WTC11 (cell line): ENCODE measurements at regions not wholly inside any gene's neighbourhood (a gene's known extent, or its start where the extent isn't known, plus 50 kb on each side); places are given as distances from the start of the nearest gene placed in this dataset.

Experiments
- ATAC-seq: fragments of 200-7000 bp; cut with Tn5 transposase; 2 replicates; pipeline ENCODE4 v1.10.0; 2021; ENCODE audit warnings: mild to moderate bottlenecking, moderate library complexity
- CTCF ChIA-PET: fragments of 300-600 bp; sonication (Branson Sonifier 250); formaldehyde crosslinking; loops from one replicate; lab custom pipeline; 2021; ENCODE audit warnings: antibody characterized with exemption; lab: Charles Lee
- POLR2A ChIA-PET: fragments of 350-600 bp; sonication (Branson Sonifier 250); formaldehyde crosslinking; loops from one replicate; lab custom pipeline; 2021; ENCODE audit warnings: antibody characterized with exemption; lab: Charles Lee
- DNase-seq: peaks from one replicate; pipeline ENCODE4 v3.0.0; 2021; ENCODE audit warnings: low spot score
- H3K27ac Mint-ChIP-seq: 2 replicates; pipeline ENCODE4 v1.8.0; 2021; ENCODE audit warnings: mixed read lengths
- H3K27me3 Mint-ChIP-seq: 2 replicates; pipeline ENCODE4 v1.8.0; 2021; ENCODE audit warnings: low read depth, mild to moderate bottlenecking, moderate library complexity, mixed read lengths
- H3K36me3 Mint-ChIP-seq: 2 replicates; pipeline ENCODE4 v1.8.0; 2021; ENCODE audit warnings: mixed read lengths
- H3K4me1 Mint-ChIP-seq: 2 replicates; pipeline ENCODE4 v1.8.0; 2022; ENCODE audit warnings: mixed read lengths
- H3K4me3 Mint-ChIP-seq: 2 replicates; pipeline ENCODE4 v1.8.0; 2021; ENCODE audit warnings: mild to moderate bottlenecking, moderate library complexity, mixed read lengths
- H3K9me3 Mint-ChIP-seq: 2 replicates; pipeline ENCODE4 v1.8.0; 2021; ENCODE audit warnings: mixed read lengths
- CBFB ChIP-seq: sonication (generic); formaldehyde crosslinking; IDR thresholded peaks from 2 replicates; pipeline ENCODE4 v1.8.1; 2022; ENCODE audit warnings: mild to moderate bottlenecking, low read depth, missing genetic modification reagents
- ELF4 ChIP-seq: sonication (generic); formaldehyde crosslinking; IDR thresholded peaks from 2 replicates; pipeline ENCODE4 v1.8.1; 2022; ENCODE audit warnings: low read depth, mild to moderate bottlenecking, moderate library complexity, missing genetic modification reagents
- EMX1 ChIP-seq: fragments of 250-450 bp; sonication (Bioruptor Pico); IDR thresholded peaks from 2 replicates; pipeline ENCODE4 v1.8.0; 2021; ENCODE audit warnings: mild to moderate bottlenecking
- ESRRA ChIP-seq: sonication (generic); formaldehyde crosslinking; IDR thresholded peaks from 2 replicates; pipeline ENCODE4 v1.8.1; 2022; ENCODE audit warnings: mild to moderate bottlenecking, missing genetic modification reagents, borderline replicate concordance
- FOXJ3 ChIP-seq: sonication (generic); formaldehyde crosslinking; IDR thresholded peaks from 2 replicates; pipeline ENCODE4 v1.9.0; 2021; ENCODE audit warnings: missing genetic modification reagents, mild to moderate bottlenecking, borderline replicate concordance
- FOXK1 ChIP-seq: sonication (generic); formaldehyde crosslinking; IDR thresholded peaks from 2 replicates; pipeline ENCODE4 v1.8.0; 2022; ENCODE audit warnings: mild to moderate bottlenecking, moderate library complexity, missing genetic modification reagents
- FOXP4 ChIP-seq: sonication (generic); formaldehyde crosslinking; IDR thresholded peaks from 2 replicates; pipeline ENCODE4 v1.8.0; 2022; ENCODE audit warnings: mild to moderate bottlenecking, missing genetic modification reagents
- NR2C2 ChIP-seq: sonication (generic); formaldehyde crosslinking; IDR thresholded peaks from 2 replicates; pipeline ENCODE4 v1.8.0; 2022; ENCODE audit warnings: mild to moderate bottlenecking, missing genetic modification reagents
- TEAD1 ChIP-seq: sonication (generic); formaldehyde crosslinking; IDR thresholded peaks from 2 replicates; pipeline ENCODE4 v1.8.0; 2022; ENCODE audit warnings: mild to moderate bottlenecking, missing genetic modification reagents
- TEAD4 ChIP-seq: sonication (generic); formaldehyde crosslinking; IDR thresholded peaks from 2 replicates; pipeline ENCODE4 v1.8.0; 2022; ENCODE audit warnings: mild to moderate bottlenecking, missing genetic modification reagents
- ZNF219 ChIP-seq: sonication (generic); formaldehyde crosslinking; IDR thresholded peaks from 2 replicates; pipeline ENCODE4 v1.8.0; 2023; ENCODE audit warnings: missing genetic modification reagents, mild to moderate bottlenecking, borderline replicate concordance
- ZNF281 ChIP-seq: sonication (generic); formaldehyde crosslinking; IDR thresholded peaks from 2 replicates; pipeline ENCODE4 v1.8.0; 2023; ENCODE audit warnings: mild to moderate bottlenecking, missing genetic modification reagents
- TF ChIP-seq, protein P1 (sequence below): sonication (generic); formaldehyde crosslinking; IDR thresholded peaks from 2 replicates; pipeline ENCODE4 v1.8.1; 2023; ENCODE audit warnings: mild to moderate bottlenecking, missing genetic modification reagents
- TF ChIP-seq, protein P2 (sequence below): sonication (generic); formaldehyde crosslinking; IDR thresholded peaks from 2 replicates; pipeline ENCODE4 v1.8.0; 2023; ENCODE audit warnings: missing genetic modification reagents, mild to moderate bottlenecking, borderline replicate concordance
- TF ChIP-seq, protein P3 (sequence below): fragments of 250-450 bp; sonication (Bioruptor Pico); IDR thresholded peaks from 2 replicates; pipeline ENCODE4 v1.8.0; 2021; ENCODE audit warnings: mild to moderate bottlenecking
- TF ChIP-seq, protein P4 (sequence below): fragments of 200-600 bp; IDR thresholded peaks from 2 replicates; pipeline ENCODE4 v1.8.0; 2022; ENCODE audit warnings: antibody characterized with exemption

DNA sequence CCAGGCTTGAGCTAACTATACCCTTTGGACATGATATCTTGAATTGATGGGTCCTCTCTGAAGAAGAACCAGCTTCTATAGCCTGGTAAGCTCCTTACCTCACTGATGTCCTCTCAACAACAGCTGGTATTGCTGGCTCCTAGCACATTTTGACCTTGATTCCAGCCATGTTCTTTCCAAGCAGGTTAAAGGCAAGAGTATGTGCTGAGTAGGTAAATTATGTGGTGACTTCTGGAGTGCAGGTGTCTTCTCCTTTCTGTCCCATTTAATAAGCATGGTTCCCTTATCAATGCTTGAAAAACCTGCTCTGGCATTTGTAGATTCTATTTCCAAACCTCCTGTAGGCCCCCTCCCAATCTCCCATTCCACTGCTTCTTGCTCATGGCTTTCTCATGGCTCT, 300.1 kb downstream of the UTP18 start:
- no peak overlapping the region for H3K27ac Mint-ChIP-seq
- H3K27me3 Mint-ChIP-seq = no peaks in the 10 kb centered on the region; the same call in 1 of the 2 replicates
- H3K4me1 Mint-ChIP-seq = no peaks in the 10 kb centered on the region
- TF ChIP-seq ESRRA = no peak
- H3K9me3 Mint-ChIP-seq = peaks cover 36% of the 10 kb centered on the region
- ChIA-PET POLR2A (no interaction called here), CTCF (no interaction called here)
- H3K36me3 Mint-ChIP-seq = no peaks in the 10 kb centered on the region
- H3K4me3 Mint-ChIP-seq = no peak overlapping the region
- no peak for DNase-seq
- no peak for ATAC-seq

DNA sequence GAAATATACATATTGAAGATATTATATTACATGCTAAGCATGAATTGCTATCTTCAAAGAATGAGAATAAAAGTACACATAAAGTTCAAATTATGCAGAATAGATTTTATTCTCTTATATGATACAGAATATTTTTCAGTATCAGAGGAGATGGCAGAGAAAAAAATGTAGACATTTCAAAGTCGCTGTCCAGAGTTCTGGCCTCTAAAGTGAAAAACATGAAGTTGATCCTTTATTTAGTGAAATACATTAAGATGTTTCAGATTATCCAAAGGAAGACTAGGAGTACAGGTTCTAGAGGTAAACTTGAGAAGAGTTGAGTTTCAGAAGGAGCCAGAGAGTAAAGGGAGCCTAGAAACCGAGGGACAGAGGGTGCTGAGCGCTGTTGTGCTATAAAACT, 303.6 kb downstream of the UTP18 start:
- ATAC-seq (no peak), DNase-seq (no peak)
- ChIA-PET POLR2A (no interaction called here), CTCF (interaction anchor here (0.6 kb wide), 1 partner anchor 76 kb away, joined by 3 read pairs; no protein-coding TSS in a partner anchor)
- peaks cover 6% of the 10 kb centered on the region; the same call in 1 of the 2 replicates for H3K27me3 Mint-ChIP-seq
- H3K4me3 Mint-ChIP-seq = no peak overlapping the region
- H3K4me1 Mint-ChIP-seq = no peaks in the 10 kb centered on the region
- peaks cover 6% of the 10 kb centered on the region for H3K36me3 Mint-ChIP-seq
- H3K27ac Mint-ChIP-seq = no peak overlapping the region
- TF ChIP-seq CBFB (CRISPR knock-in tag) (no peak), FOXJ3 (CRISPR knock-in tag) (no peak), ELF4 (CRISPR knock-in tag) (no peak), TEAD4 (no peak), EMX1 (CRISPR knock-in tag) (no peak)
- TF ChIP-seq, protein P1, sequence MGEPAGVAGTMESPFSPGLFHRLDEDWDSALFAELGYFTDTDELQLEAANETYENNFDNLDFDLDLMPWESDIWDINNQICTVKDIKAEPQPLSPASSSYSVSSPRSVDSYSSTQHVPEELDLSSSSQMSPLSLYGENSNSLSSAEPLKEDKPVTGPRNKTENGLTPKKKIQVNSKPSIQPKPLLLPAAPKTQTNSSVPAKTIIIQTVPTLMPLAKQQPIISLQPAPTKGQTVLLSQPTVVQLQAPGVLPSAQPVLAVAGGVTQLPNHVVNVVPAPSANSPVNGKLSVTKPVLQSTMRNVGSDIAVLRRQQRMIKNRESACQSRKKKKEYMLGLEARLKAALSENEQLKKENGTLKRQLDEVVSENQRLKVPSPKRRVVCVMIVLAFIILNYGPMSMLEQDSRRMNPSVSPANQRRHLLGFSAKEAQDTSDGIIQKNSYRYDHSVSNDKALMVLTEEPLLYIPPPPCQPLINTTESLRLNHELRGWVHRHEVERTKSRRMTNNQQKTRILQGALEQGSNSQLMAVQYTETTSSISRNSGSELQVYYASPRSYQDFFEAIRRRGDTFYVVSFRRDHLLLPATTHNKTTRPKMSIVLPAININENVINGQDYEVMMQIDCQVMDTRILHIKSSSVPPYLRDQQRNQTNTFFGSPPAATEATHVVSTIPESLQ (CRISPR knock-in tag) = no peak
- TF ChIP-seq, protein P2, sequence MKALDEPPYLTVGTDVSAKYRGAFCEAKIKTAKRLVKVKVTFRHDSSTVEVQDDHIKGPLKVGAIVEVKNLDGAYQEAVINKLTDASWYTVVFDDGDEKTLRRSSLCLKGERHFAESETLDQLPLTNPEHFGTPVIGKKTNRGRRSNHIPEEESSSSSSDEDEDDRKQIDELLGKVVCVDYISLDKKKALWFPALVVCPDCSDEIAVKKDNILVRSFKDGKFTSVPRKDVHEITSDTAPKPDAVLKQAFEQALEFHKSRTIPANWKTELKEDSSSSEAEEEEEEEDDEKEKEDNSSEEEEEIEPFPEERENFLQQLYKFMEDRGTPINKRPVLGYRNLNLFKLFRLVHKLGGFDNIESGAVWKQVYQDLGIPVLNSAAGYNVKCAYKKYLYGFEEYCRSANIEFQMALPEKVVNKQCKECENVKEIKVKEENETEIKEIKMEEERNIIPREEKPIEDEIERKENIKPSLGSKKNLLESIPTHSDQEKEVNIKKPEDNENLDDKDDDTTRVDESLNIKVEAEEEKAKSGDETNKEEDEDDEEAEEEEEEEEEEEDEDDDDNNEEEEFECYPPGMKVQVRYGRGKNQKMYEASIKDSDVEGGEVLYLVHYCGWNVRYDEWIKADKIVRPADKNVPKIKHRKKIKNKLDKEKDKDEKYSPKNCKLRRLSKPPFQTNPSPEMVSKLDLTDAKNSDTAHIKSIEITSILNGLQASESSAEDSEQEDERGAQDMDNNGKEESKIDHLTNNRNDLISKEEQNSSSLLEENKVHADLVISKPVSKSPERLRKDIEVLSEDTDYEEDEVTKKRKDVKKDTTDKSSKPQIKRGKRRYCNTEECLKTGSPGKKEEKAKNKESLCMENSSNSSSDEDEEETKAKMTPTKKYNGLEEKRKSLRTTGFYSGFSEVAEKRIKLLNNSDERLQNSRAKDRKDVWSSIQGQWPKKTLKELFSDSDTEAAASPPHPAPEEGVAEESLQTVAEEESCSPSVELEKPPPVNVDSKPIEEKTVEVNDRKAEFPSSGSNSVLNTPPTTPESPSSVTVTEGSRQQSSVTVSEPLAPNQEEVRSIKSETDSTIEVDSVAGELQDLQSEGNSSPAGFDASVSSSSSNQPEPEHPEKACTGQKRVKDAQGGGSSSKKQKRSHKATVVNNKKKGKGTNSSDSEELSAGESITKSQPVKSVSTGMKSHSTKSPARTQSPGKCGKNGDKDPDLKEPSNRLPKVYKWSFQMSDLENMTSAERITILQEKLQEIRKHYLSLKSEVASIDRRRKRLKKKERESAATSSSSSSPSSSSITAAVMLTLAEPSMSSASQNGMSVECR (CRISPR knock-in tag) = no peak
- H3K9me3 Mint-ChIP-seq = peaks cover 35% of the 10 kb centered on the region

GRCh38 chr17:51572115-51572514, 311.8 kb downstream of the UTP18 start:
- DNase-seq (no peak), ATAC-seq (no peak)
- Mint-ChIP-seq H3K36me3 (peaks cover 22% of the 10 kb centered on the region), H3K4me1 (no peaks in the 10 kb centered on the region), H3K9me3 (peaks cover 58% of the 10 kb centered on the region), H3K4me3 (no peak overlapping the region), H3K27me3 (peaks cover 14% of the 10 kb centered on the region), H3K27ac (no peak overlapping the region)
- ChIA-PET POLR2A (no interaction called here), CTCF (no interaction called here)
- TF ChIP-seq FOXP4 (no peak), FOXK1 (no peak), TEAD1 (no peak), NR2C2 (CRISPR knock-in tag) (no peak), FOXJ3 (CRISPR knock-in tag) (no peak), ZNF219 (no peak), ZNF281 (CRISPR knock-in tag) (no peak)
- TF ChIP-seq, protein P3, sequence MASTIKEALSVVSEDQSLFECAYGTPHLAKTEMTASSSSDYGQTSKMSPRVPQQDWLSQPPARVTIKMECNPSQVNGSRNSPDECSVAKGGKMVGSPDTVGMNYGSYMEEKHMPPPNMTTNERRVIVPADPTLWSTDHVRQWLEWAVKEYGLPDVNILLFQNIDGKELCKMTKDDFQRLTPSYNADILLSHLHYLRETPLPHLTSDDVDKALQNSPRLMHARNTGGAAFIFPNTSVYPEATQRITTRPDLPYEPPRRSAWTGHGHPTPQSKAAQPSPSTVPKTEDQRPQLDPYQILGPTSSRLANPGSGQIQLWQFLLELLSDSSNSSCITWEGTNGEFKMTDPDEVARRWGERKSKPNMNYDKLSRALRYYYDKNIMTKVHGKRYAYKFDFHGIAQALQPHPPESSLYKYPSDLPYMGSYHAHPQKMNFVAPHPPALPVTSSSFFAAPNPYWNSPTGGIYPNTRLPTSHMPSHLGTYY (CRISPR knock-in tag) = no peak
- TF ChIP-seq, protein P4, sequence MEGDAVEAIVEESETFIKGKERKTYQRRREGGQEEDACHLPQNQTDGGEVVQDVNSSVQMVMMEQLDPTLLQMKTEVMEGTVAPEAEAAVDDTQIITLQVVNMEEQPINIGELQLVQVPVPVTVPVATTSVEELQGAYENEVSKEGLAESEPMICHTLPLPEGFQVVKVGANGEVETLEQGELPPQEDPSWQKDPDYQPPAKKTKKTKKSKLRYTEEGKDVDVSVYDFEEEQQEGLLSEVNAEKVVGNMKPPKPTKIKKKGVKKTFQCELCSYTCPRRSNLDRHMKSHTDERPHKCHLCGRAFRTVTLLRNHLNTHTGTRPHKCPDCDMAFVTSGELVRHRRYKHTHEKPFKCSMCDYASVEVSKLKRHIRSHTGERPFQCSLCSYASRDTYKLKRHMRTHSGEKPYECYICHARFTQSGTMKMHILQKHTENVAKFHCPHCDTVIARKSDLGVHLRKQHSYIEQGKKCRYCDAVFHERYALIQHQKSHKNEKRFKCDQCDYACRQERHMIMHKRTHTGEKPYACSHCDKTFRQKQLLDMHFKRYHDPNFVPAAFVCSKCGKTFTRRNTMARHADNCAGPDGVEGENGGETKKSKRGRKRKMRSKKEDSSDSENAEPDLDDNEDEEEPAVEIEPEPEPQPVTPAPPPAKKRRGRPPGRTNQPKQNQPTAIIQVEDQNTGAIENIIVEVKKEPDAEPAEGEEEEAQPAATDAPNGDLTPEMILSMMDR = no peak
